DMS153 (cell line): ENCODE measurements at regions not wholly inside any gene's neighbourhood (a gene's known extent, or its start where the extent isn't known, plus 50 kb on each side); places are given as distances from the start of the nearest gene placed in this dataset.
"Not testable (repeated sequence)": the region's sequence is repeated elsewhere in the genome, so short reads cannot be mapped to it uniquely, and the experiment has no call there.

Experiments used
- DNase-seq: peaks from one replicate; lab custom pipeline; 2025; lab: John Stamatoyannopoulos, UW

- DNase-seq = no peak
Measured at GRCh38 chr7:68980011-68980410, 618.3 kb upstream of the AUTS2 start.

GRCh38 chr7:68980432-68980831, 617.8 kb upstream of the AUTS2 start:
- DNase-seq = not testable (repeated sequence)

- DNase-seq = no peak
Measured at GRCh38 chr7:68984306-68984705, 614.0 kb upstream of the AUTS2 start.

- DNase-seq = no peak
Measured at GRCh38 chr7:68994841-68995240, 603.4 kb upstream of the AUTS2 start.

GRCh38 chr7:68998136-68998535, 600.1 kb upstream of the AUTS2 start:
- DNase-seq = no peak

- no peak for DNase-seq
Measured at GRCh38 chr7:69002416-69002815, 595.9 kb upstream of the AUTS2 start.

- DNase-seq = no peak
Measured at GRCh38 chr7:69012149-69012548, 586.1 kb upstream of the AUTS2 start.

GRCh38 chr7:69017208-69017607, 581.1 kb upstream of the AUTS2 start:
- DNase-seq = no peak

- DNase-seq = no peak
Measured at GRCh38 chr7:69018200-69018599, 580.1 kb upstream of the AUTS2 start.

- DNase-seq = no peak
Measured at GRCh38 chr7:69019437-69019836, 578.8 kb upstream of the AUTS2 start.

- DNase-seq = no peak
Measured at GRCh38 chr7:69020536-69020935, 577.7 kb upstream of the AUTS2 start.

- no peak for DNase-seq
Measured at GRCh38 chr7:69025249-69025648, 573.0 kb upstream of the AUTS2 start.

- DNase-seq = no peak
Measured at GRCh38 chr7:69032848-69033247, 565.4 kb upstream of the AUTS2 start.

GRCh38 chr7:69035826-69036225, 562.4 kb upstream of the AUTS2 start:
- no peak for DNase-seq

GRCh38 chr7:69036301-69036700, 562.0 kb upstream of the AUTS2 start:
- DNase-seq = no peak

- DNase-seq = no peak
Measured at GRCh38 chr7:69038915-69039314, 559.4 kb upstream of the AUTS2 start.

- no peak for DNase-seq
Measured at GRCh38 chr7:69042138-69042537, 556.1 kb upstream of the AUTS2 start.

GRCh38 chr7:69047151-69047754, 551.0 kb upstream of the AUTS2 start:
- no peak for DNase-seq

GRCh38 chr7:69049326-69049725, 548.9 kb upstream of the AUTS2 start:
- DNase-seq = no peak

- DNase-seq = no peak
Measured at GRCh38 chr7:69052447-69052846, 545.8 kb upstream of the AUTS2 start.

- DNase-seq = no peak
Measured at GRCh38 chr7:69060516-69060915, 537.8 kb upstream of the AUTS2 start.

GRCh38 chr7:69062020-69062765, 536.1 kb upstream of the AUTS2 start:
- DNase-seq = no peak

GRCh38 chr7:69067397-69067796, 530.9 kb upstream of the AUTS2 start:
- no peak for DNase-seq

GRCh38 chr7:69070476-69070875, 527.8 kb upstream of the AUTS2 start:
- DNase-seq = no peak
